OCI-LY1 (cell line): ENCODE measurements at regions not wholly inside any gene's neighbourhood (a gene's known extent, or its start where the extent isn't known, plus 50 kb on each side); places are given as distances from the start of the nearest gene placed in this dataset.
"Not testable (repeated sequence)": the region's sequence is repeated elsewhere in the genome, so short reads cannot be mapped to it uniquely, and the experiment has no call there.

Source experiments
- H2AFZ ChIP-seq: fragments of 200-600 bp; sonication (generic), shearing (Covaris generic); 2 replicates; pipeline ENCODE4 v1.6.0; 2014; ENCODE audit warnings: antibody characterized with exemption, mild to moderate bottlenecking, low read length
- H3F3A ChIP-seq: fragments of 200-600 bp; sonication (generic), shearing (Covaris generic); 2 replicates; pipeline ENCODE4 v1.6.0; 2014; ENCODE audit warnings: mild to moderate bottlenecking, antibody characterized with exemption, low read length, moderate library complexity; ENCODE audit not compliant: insufficient read depth
- H3K27ac ChIP-seq: fragments of 200-600 bp; sonication (generic); 2 replicates; pipeline ENCODE4 v1.5.1; 2014; ENCODE audit warnings: low read length, mixed run types, mild to moderate bottlenecking, low read depth; ENCODE audit not compliant: poor library complexity, severe bottlenecking
- H3K27me3 ChIP-seq: fragments of 200-600 bp; sonication (generic); 2 replicates; pipeline ENCODE4 v1.6.0; 2014; ENCODE audit warnings: antibody characterized with exemption, mild to moderate bottlenecking, low read length, moderate library complexity; ENCODE audit not compliant: insufficient read depth
- H3K36me3 ChIP-seq: fragments of 200-600 bp; sonication (generic); 2 replicates; pipeline ENCODE4 v1.6.1; 2014; ENCODE audit warnings: mild to moderate bottlenecking, antibody characterized with exemption, low read length, moderate library complexity, mixed read lengths; ENCODE audit not compliant: insufficient read depth
- H3K4me1 ChIP-seq: fragments of 200-600 bp; sonication (generic); 2 replicates; pipeline ENCODE4 v1.5.1; 2014; ENCODE audit warnings: mild to moderate bottlenecking, low read length, moderate library complexity; ENCODE audit not compliant: insufficient read depth, severe bottlenecking
- H3K4me2 ChIP-seq: fragments of 200-600 bp; sonication (generic), shearing (Covaris generic); 2 replicates; pipeline ENCODE4 v1.6.1; 2014; ENCODE audit warnings: low read length
- H3K4me3 ChIP-seq: fragments of 200-600 bp; sonication (generic); 2 replicates; pipeline ENCODE4 v1.5.1; 2014; ENCODE audit warnings: low read length, low read depth, mild to moderate bottlenecking, mixed read lengths; ENCODE audit not compliant: poor library complexity, severe bottlenecking
- H3K79me2 ChIP-seq: fragments of 200-600 bp; shearing (Covaris generic); 2 replicates; pipeline ENCODE4 v1.6.1; 2016; ENCODE audit warnings: mixed run types, low read length, mixed read lengths; ENCODE audit not compliant: insufficient read depth
- H3K9ac ChIP-seq: fragments of 200-600 bp; sonication (generic), shearing (Covaris generic); 2 replicates; pipeline ENCODE4 v1.6.1; 2014; ENCODE audit warnings: mild to moderate bottlenecking, low read length, mixed read lengths
- H3K9me2 ChIP-seq: fragments of 200-600 bp; sonication (generic), shearing (Covaris generic); 2 replicates; pipeline ENCODE4 v1.6.1; 2014; ENCODE audit warnings: low read depth, mild to moderate bottlenecking, low read length, mixed read lengths
- H3K9me3 ChIP-seq: fragments of 200-600 bp; shearing (Covaris generic); 2 replicates; pipeline ENCODE4 v1.6.1; 2014; ENCODE audit warnings: low read length, mixed read lengths
- H4K20me1 ChIP-seq: fragments of 200-600 bp; sonication (generic), shearing (Covaris generic); 2 replicates; pipeline ENCODE4 v1.6.0; 2016; ENCODE audit warnings: mild to moderate bottlenecking, low read length; ENCODE audit not compliant: insufficient read depth
- EZH2 ChIP-seq: fragments of 200-600 bp; sonication (generic), shearing (Covaris generic); IDR thresholded peaks from 2 replicates; pipeline ENCODE4 v1.8.0; 2017; ENCODE audit warnings: borderline replicate concordance, mixed run types, mild to moderate bottlenecking, antibody characterized with exemption, low read length, moderate library complexity, mixed read lengths
- TF ChIP-seq, protein P1 (sequence below): fragments of 200-600 bp; sonication (generic), shearing (Covaris generic); IDR thresholded peaks from 2 replicates; pipeline ENCODE4 v1.5.1; 2017; ENCODE audit warnings: mild to moderate bottlenecking, antibody characterized with exemption, low read length, moderate library complexity, mixed read lengths

- Histone ChIP-seq H3K27ac (no peak overlapping the region), H3K4me3 (no peak overlapping the region), H3K9me3 (no peaks in the 10 kb centered on the region), H3K9me2 (no peaks in the 10 kb centered on the region), H3F3A (no peaks in the 10 kb centered on the region), H3K4me2 (no peak overlapping the region), H2AFZ (no peak overlapping the region), H3K4me1 (no peaks in the 10 kb centered on the region), H3K27me3 (no peaks in the 10 kb centered on the region), H3K9ac (no peak overlapping the region), H3K36me3 (no peaks in the 10 kb centered on the region), H4K20me1 (no peaks in the 10 kb centered on the region), H3K79me2 (no peaks in the 10 kb centered on the region)
- TF ChIP-seq EZH2: no peak
- TF ChIP-seq, protein P1, sequence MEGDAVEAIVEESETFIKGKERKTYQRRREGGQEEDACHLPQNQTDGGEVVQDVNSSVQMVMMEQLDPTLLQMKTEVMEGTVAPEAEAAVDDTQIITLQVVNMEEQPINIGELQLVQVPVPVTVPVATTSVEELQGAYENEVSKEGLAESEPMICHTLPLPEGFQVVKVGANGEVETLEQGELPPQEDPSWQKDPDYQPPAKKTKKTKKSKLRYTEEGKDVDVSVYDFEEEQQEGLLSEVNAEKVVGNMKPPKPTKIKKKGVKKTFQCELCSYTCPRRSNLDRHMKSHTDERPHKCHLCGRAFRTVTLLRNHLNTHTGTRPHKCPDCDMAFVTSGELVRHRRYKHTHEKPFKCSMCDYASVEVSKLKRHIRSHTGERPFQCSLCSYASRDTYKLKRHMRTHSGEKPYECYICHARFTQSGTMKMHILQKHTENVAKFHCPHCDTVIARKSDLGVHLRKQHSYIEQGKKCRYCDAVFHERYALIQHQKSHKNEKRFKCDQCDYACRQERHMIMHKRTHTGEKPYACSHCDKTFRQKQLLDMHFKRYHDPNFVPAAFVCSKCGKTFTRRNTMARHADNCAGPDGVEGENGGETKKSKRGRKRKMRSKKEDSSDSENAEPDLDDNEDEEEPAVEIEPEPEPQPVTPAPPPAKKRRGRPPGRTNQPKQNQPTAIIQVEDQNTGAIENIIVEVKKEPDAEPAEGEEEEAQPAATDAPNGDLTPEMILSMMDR: no peak
Measured at GRCh38 chr10:105577865-105578607, 936.9 kb downstream of the SORCS3 start.

- Histone ChIP-seq H3K9me3 (no peaks in the 10 kb centered on the region), H3K4me3 (no peak overlapping the region), H3K9me2 (no peaks in the 10 kb centered on the region), H3F3A (no peaks in the 10 kb centered on the region), H3K79me2 (no peaks in the 10 kb centered on the region), H4K20me1 (no peaks in the 10 kb centered on the region), H3K27ac (no peak overlapping the region), H3K27me3 (no peaks in the 10 kb centered on the region), H3K9ac (no peak overlapping the region), H3K36me3 (no peaks in the 10 kb centered on the region), H2AFZ (no peak overlapping the region), H3K4me1 (no peaks in the 10 kb centered on the region), H3K4me2 (no peak overlapping the region)
- TF ChIP-seq EZH2: no peak
- TF ChIP-seq, protein P1: no peak
Measured at GRCh38 chr10:105559333-105560097, 918.4 kb downstream of the SORCS3 start.

DNA sequence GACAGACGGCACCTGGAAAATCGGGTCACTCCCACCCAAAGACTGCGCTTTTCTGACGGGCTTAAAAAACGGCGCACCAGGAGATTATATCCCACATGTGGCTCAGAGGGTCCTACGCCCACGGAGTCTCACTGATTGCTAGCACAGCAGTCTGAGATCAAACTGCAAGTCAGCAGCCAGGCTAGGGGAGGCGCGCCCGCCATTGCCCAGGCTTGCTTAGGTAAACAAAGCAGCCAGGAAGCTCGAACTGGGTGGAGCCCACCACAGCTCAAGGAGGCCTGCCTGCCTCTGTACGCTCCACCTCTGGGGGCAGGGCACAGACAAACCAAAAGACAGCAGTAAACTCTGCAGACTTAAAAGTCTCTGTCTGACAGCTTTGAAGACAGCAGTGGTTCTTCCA is 909.4 kb downstream of the SORCS3 start:
- H2AFZ ChIP-seq, H3K4me3 ChIP-seq, H3F3A ChIP-seq, H3K36me3 ChIP-seq, H3K9me3 ChIP-seq, H4K20me1 ChIP-seq, H3K4me1 ChIP-seq, H3K27me3 ChIP-seq, H3K9ac ChIP-seq, H3K9me2 ChIP-seq, H3K27ac ChIP-seq, H3K4me2 ChIP-seq, H3K79me2 ChIP-seq: not testable (repeated sequence)
